Choroid plexus epithelial cell (primary cell): ENCODE measurements at regions not wholly inside any gene's neighbourhood (a gene's known extent, or its start where the extent isn't known, plus 50 kb on each side); places are given as distances from the start of the nearest gene placed in this dataset.
"Not testable (repeated sequence)": the region's sequence is repeated elsewhere in the genome, so short reads cannot be mapped to it uniquely, and the experiment has no call there.

Experiments used
- DNase-seq: peaks from one replicate; pipeline ENCODE4 v3.0.0-alpha.2; 2010; ENCODE audit warnings: low read depth
- H3K4me3 ChIP-seq: 2 replicates; pipeline ENCODE4 v1.5.1; 2011; ENCODE audit warnings: low read depth, mild to moderate bottlenecking, control low read depth, low read length, moderate library complexity
- CTCF ChIP-seq: conservative IDR thresholded peaks from 2 replicates; pipeline ENCODE4 v1.5.1; 2011; ENCODE audit warnings: low read depth, mild to moderate bottlenecking, control low read depth, inconsistent platforms, low read length, moderate library complexity

DNA sequence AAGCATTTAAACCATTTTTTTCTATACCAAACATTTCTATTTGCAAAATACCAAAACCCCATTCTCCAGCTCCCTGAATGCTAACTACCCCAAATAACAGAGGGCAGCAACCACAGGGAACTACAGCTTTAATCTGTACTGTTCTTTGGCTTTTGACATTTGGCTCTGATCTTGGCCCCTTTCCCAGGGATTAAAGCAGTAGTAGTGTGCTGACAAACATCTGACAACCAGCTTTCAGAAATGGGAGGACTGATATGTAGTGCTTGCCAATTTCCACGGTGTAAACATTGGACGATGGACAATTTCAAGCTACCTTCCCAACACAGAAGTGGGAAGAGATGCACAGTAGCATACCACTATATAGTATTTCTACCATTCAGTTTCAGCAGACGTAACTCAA, 88.4 kb upstream of the TEAD1 start:
- TF ChIP-seq CTCF = no peak
- DNase-seq = peak; percentile 46
- H3K4me3 ChIP-seq = no peak overlapping the region

DNA sequence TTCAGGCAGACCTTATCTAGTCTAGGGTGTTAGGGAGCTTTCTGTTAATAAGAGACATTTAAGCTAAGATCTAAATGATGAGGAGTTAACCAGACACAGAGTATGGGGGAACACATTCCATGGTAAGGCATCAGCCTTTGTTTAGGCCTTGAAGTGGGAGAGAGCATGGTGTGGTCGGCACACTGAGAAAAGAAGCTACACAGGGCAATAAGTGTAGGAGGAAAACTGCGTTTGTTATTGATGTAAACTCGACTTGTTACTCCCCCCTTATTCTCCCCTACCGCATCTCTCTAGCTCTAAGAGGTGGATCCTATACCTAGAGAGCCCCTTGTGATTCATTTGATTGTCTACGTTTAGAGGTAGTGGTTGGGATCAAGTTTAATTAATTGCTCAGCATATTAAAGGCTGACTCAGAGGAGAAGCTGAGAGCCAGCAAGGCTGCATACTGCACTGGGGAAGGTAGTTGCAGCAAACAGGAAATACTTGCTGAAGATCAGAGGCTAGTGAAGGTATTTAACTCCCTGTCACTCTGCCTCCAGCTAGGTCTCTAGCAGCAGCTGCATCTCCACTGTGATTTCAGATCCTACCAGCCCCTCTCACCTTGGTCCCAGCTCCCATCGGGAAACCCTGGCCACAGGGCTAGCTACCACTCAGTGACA, 86.8 kb upstream of the TEAD1 start:
- TF ChIP-seq CTCF = no peak
- DNase-seq = peak; percentile 73
- no peak overlapping the region for H3K4me3 ChIP-seq

- TF ChIP-seq CTCF = no peak
These were observed 82.5 kb upstream of the TEAD1 start for GRCh38 chr11:12591706-12592105.

DNA sequence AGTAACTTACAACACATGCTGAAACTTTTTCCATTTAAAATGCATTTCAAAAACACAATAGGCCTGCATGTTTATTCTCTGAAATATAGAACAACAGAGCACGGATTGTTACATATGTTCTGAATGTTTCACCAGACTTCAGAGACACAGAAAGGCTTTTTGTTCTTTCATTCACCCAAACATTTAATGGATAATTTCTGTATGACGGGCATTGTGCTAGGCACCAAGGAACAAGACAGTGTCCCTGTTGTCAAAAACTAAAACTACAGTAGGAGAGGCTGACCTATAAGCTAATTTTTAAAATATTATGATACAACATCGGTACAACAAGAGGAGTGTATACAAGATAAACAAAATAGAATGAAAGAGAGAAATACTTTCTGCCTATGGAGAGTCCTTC, 81.9 kb upstream of the TEAD1 start:
- no peak for DNase-seq
- no peak overlapping the region for H3K4me3 ChIP-seq
- no peak for TF ChIP-seq CTCF

More at GRCh38 chr11:12591706-12592105, 82.5 kb upstream of the TEAD1 start:
- no peak for DNase-seq
- H3K4me3 ChIP-seq = no peak overlapping the region

GRCh38 chr11:12595089-12595847, 79.0 kb upstream of the TEAD1 start:
- not testable (repeated sequence) for H3K4me3 ChIP-seq, DNase-seq

- H3K4me3 ChIP-seq = no peak overlapping the region
- DNase-seq = peak; percentile 75
- no peak for TF ChIP-seq CTCF
These were observed 75.6 kb upstream of the TEAD1 start for GRCh38 chr11:12598330-12599256.

DNA sequence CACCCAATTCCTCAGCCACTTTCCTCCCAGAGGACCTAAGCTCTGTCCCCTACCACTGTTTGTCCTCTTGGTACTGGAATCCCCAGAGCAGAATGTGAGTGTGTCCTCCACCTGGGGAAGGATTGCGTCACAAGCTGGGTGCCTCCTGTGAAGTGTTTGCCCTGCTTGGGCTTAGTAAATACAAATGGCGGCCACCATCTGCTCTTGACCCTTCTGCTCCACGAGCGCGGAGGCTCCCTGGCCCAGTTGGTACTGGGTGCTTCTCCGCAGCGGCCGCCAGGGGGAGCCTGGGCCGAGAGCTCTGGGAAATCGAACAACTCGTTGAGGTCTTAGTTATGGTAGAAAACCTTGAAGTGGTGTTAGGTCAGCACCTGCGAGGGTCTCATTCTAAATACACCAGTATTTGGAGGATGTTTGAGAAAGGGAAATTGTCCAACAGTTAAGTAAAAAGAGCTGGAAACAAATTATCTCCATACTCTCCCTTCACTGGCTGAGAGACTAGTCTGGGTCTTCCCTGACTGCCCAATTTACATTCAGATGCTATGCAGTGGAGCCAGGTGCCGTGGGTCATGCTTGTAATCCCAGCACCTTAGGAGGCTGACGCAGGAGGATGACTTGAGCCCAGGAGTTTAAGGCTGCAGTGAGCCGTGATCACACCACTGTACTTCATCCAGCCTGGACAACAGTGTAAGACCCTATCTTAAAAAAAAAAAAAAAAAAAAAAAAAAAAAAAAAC, 74.6 kb upstream of the TEAD1 start:
- TF ChIP-seq CTCF = peak; percentile 64
- DNase-seq = no peak

More for the DNA sequence above, 74.6 kb upstream of the TEAD1 start:
- no peak overlapping the region for H3K4me3 ChIP-seq
